T-helper 2 cell treated with Interferon-gamma antibody and Interleukin-4, amounts not matched to agents 5 μg/mL and 100 μg/mL, for 36 hours (primary cell): ENCODE measurements at regions not wholly inside any gene's neighbourhood (a gene's known extent, or its start where the extent isn't known, plus 50 kb on each side); places are given as distances from the start of the nearest gene placed in this dataset.

ENCODE experiments used
- DNase-seq: peaks from one replicate; pipeline ENCODE4 v3.0.0; 2021; ENCODE audit warnings: low spot score
- H3K27ac Mint-ChIP-seq: one replicate; pipeline ENCODE4 v1.8.0; 2021; ENCODE audit warnings: mild to moderate bottlenecking, mixed read lengths
- H3K27me3 Mint-ChIP-seq: one replicate; pipeline ENCODE4 v1.8.0; 2021; ENCODE audit warnings: low read depth, mixed read lengths
- H3K36me3 Mint-ChIP-seq: one replicate; pipeline ENCODE4 v1.8.0; 2021; ENCODE audit warnings: low read depth, mixed read lengths
- H3K4me1 Mint-ChIP-seq: one replicate; pipeline ENCODE4 v1.8.0; 2021; ENCODE audit warnings: low read depth, mixed read lengths
- H3K4me3 Mint-ChIP-seq: one replicate; pipeline ENCODE4 v1.8.0; 2022; ENCODE audit warnings: mild to moderate bottlenecking, moderate library complexity, mixed read lengths
- H3K9me3 Mint-ChIP-seq: one replicate; pipeline ENCODE4 v1.8.0; 2021; ENCODE audit warnings: mixed read lengths

- DNase-seq = no peak
- no peaks in the 10 kb centered on the region for H3K4me1 Mint-ChIP-seq
- H3K27ac Mint-ChIP-seq = no peak overlapping the region
- no peaks in the 10 kb centered on the region for H3K27me3 Mint-ChIP-seq
- H3K4me3 Mint-ChIP-seq = no peak overlapping the region
- H3K9me3 Mint-ChIP-seq = no peaks in the 10 kb centered on the region
- H3K36me3 Mint-ChIP-seq = no peaks in the 10 kb centered on the region
These were observed 229.8 kb upstream of the TEX13C start for GRCh38 chrX:125089761-125090445.

GRCh38 chrX:125093852-125094251 lies 225.8 kb upstream of the TEX13C start:
- no peak overlapping the region for H3K4me3 Mint-ChIP-seq
- no peaks in the 10 kb centered on the region for H3K9me3 Mint-ChIP-seq
- H3K27ac Mint-ChIP-seq = no peak overlapping the region
- H3K36me3 Mint-ChIP-seq = no peaks in the 10 kb centered on the region
- no peak for DNase-seq
- H3K4me1 Mint-ChIP-seq = no peaks in the 10 kb centered on the region
- no peaks in the 10 kb centered on the region for H3K27me3 Mint-ChIP-seq

- no peak for DNase-seq
- Mint-ChIP-seq H3K4me3 (no peak overlapping the region), H3K27ac (no peak overlapping the region), H3K9me3 (no peaks in the 10 kb centered on the region), H3K36me3 (no peaks in the 10 kb centered on the region), H3K4me1 (no peaks in the 10 kb centered on the region), H3K27me3 (no peaks in the 10 kb centered on the region)
These were observed 224.8 kb upstream of the TEX13C start for GRCh38 chrX:125094901-125095300.

GRCh38 chrX:125096469-125096868 lies 223.2 kb upstream of the TEX13C start:
- Mint-ChIP-seq H3K9me3 (no peaks in the 10 kb centered on the region), H3K36me3 (no peaks in the 10 kb centered on the region), H3K4me3 (no peak overlapping the region), H3K27me3 (no peaks in the 10 kb centered on the region), H3K27ac (no peak overlapping the region), H3K4me1 (no peaks in the 10 kb centered on the region)
- no peak for DNase-seq

GRCh38 chrX:125096870-125097269 lies 222.8 kb upstream of the TEX13C start:
- Mint-ChIP-seq H3K27me3 (no peaks in the 10 kb centered on the region), H3K9me3 (no peaks in the 10 kb centered on the region), H3K4me1 (no peaks in the 10 kb centered on the region), H3K4me3 (no peak overlapping the region), H3K36me3 (no peaks in the 10 kb centered on the region), H3K27ac (no peak overlapping the region)
- no peak for DNase-seq

DNA sequence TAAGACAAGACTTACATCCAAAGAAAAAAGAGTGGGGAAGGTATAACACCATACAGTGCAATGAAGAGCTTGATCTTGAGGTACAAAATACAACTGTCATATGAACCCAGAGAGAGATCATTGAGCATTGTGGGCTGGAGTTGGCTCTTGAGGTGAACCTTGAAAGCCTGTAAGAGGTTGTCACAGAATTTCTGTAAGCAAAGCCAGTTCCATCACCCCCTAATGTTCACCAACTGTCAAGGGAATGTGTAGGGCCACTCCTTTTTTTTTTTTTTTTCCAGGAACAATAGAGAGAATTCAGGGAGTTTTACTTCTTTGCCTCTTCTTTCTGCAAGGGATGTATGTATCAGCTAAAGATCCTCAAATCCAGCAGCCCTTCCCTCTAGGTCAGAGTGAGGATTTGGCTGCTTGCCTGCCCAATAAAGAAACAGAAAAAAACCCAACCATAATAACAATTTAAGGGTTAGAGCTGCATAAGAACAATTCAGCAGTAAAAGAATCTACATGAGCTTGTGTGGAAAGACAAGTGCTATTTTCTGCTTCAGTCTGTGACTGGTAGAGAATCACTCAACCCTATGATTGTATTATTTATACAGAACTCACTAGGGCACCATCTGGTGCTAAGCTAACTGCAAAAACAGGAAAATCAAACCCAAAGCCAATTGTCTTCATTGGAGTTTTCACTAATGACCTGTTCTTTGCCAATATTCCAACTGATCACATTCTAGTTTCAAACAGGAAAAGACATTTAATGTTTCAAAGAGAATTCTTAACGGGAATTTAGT lies 217.5 kb upstream of the TEX13C start:
- DNase-seq = no peak
- no peak overlapping the region for H3K27ac Mint-ChIP-seq
- H3K4me3 Mint-ChIP-seq = no peak overlapping the region
- no peaks in the 10 kb centered on the region for H3K9me3 Mint-ChIP-seq
- H3K27me3 Mint-ChIP-seq = no peaks in the 10 kb centered on the region
- H3K36me3 Mint-ChIP-seq = no peaks in the 10 kb centered on the region
- H3K4me1 Mint-ChIP-seq = no peaks in the 10 kb centered on the region

DNA sequence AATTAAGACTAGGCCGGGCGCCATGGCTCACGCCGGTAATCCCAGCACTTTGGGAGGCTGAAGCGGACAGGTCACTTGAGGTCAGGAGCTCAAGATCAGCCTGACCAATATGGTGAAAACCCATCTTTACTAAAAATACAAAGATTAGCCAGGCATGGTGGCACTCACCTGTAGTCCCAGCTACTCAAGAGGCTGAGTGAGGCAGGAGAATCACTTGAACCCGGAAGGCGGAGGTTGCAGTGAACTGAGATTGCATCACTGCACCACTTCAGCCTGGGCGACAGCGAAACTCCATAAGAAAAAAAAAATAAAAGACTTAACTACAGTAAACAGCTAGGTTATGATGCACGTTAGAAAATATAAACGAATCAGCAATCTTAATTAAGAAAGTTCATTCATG lies 216.0 kb upstream of the TEX13C start:
- no peaks in the 10 kb centered on the region for H3K36me3 Mint-ChIP-seq
- no peaks in the 10 kb centered on the region for H3K4me1 Mint-ChIP-seq
- no peaks in the 10 kb centered on the region for H3K9me3 Mint-ChIP-seq
- H3K4me3 Mint-ChIP-seq = no peak overlapping the region
- no peak for DNase-seq
- H3K27ac Mint-ChIP-seq = no peak overlapping the region
- H3K27me3 Mint-ChIP-seq = no peaks in the 10 kb centered on the region

DNA sequence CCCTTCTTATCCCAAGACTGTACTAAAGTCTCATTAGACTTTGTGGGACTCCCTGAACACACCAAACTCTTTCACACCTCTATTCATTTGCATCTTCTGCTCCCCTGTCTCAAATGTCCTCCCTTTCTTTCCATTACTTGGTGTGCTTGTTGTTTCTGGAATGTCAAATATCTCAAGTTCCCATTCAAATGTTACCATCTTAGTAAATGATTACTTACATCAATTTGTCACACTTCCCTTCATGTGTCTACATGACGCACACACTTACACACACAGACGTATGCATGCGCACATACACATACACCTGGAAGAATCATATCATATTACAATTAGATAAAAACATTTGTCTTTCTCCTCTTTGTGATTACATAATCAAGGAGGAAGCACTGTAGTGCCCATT lies 210.8 kb upstream of the TEX13C start:
- no peaks in the 10 kb centered on the region for H3K27me3 Mint-ChIP-seq
- H3K27ac Mint-ChIP-seq = no peak overlapping the region
- H3K4me1 Mint-ChIP-seq = no peaks in the 10 kb centered on the region
- H3K36me3 Mint-ChIP-seq = no peaks in the 10 kb centered on the region
- H3K9me3 Mint-ChIP-seq = no peaks in the 10 kb centered on the region
- no peak overlapping the region for H3K4me3 Mint-ChIP-seq
- no peak for DNase-seq

- no peak for DNase-seq
- no peaks in the 10 kb centered on the region for H3K4me1 Mint-ChIP-seq
- H3K27me3 Mint-ChIP-seq = no peaks in the 10 kb centered on the region
- H3K4me3 Mint-ChIP-seq = no peak overlapping the region
- peaks cover 5% of the 10 kb centered on the region for H3K9me3 Mint-ChIP-seq
- H3K36me3 Mint-ChIP-seq = no peaks in the 10 kb centered on the region
- H3K27ac Mint-ChIP-seq = no peak overlapping the region
These were observed 188.5 kb upstream of the TEX13C start for GRCh38 chrX:125131164-125131563.

- H3K27ac Mint-ChIP-seq = no peak overlapping the region
- no peaks in the 10 kb centered on the region for H3K36me3 Mint-ChIP-seq
- no peak for DNase-seq
- H3K9me3 Mint-ChIP-seq = peaks cover 5% of the 10 kb centered on the region
- no peaks in the 10 kb centered on the region for H3K4me1 Mint-ChIP-seq
- H3K4me3 Mint-ChIP-seq = no peak overlapping the region
- H3K27me3 Mint-ChIP-seq = no peaks in the 10 kb centered on the region
These were observed 187.4 kb upstream of the TEX13C start for GRCh38 chrX:125132274-125132673.

DNA sequence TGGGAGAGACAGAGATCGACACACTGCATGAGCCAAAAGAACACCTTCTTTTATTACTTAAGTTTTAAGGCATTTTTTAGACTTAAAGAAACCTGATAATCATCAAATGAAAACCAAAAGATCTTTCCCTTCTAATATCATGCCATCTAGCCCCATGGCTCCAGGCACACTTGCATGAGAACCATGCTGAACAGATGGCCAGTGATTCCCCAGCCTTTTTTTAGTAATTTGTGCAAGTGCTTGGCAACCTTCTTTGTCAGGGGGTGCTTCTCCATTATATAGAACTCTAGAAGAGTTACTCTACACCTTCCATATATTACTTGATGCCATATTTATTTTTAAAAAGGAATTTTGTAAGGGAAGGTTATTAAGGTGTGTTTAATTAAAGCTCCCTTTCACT lies 182.2 kb upstream of the TEX13C start:
- Mint-ChIP-seq H3K9me3 (no peaks in the 10 kb centered on the region), H3K4me1 (no peaks in the 10 kb centered on the region), H3K4me3 (no peak overlapping the region), H3K27me3 (no peaks in the 10 kb centered on the region), H3K36me3 (no peaks in the 10 kb centered on the region), H3K27ac (no peak overlapping the region)
- DNase-seq = no peak

GRCh38 chrX:125150231-125150630 lies 169.4 kb upstream of the TEX13C start:
- Mint-ChIP-seq H3K27me3 (no peaks in the 10 kb centered on the region), H3K4me1 (no peaks in the 10 kb centered on the region), H3K36me3 (no peaks in the 10 kb centered on the region), H3K9me3 (no peaks in the 10 kb centered on the region), H3K27ac (no peak overlapping the region), H3K4me3 (no peak overlapping the region)
- no peak for DNase-seq

- no peak overlapping the region for H3K4me3 Mint-ChIP-seq
- H3K9me3 Mint-ChIP-seq = no peaks in the 10 kb centered on the region
- DNase-seq = no peak
- H3K4me1 Mint-ChIP-seq = no peaks in the 10 kb centered on the region
- no peak overlapping the region for H3K27ac Mint-ChIP-seq
- H3K27me3 Mint-ChIP-seq = no peaks in the 10 kb centered on the region
- H3K36me3 Mint-ChIP-seq = no peaks in the 10 kb centered on the region
These were observed 168.5 kb upstream of the TEX13C start for GRCh38 chrX:125151146-125151545.

GRCh38 chrX:125152011-125152410 lies 167.7 kb upstream of the TEX13C start:
- Mint-ChIP-seq H3K9me3 (no peaks in the 10 kb centered on the region), H3K36me3 (no peaks in the 10 kb centered on the region), H3K27ac (no peak overlapping the region), H3K27me3 (no peaks in the 10 kb centered on the region), H3K4me1 (no peaks in the 10 kb centered on the region), H3K4me3 (no peak overlapping the region)
- no peak for DNase-seq

DNA sequence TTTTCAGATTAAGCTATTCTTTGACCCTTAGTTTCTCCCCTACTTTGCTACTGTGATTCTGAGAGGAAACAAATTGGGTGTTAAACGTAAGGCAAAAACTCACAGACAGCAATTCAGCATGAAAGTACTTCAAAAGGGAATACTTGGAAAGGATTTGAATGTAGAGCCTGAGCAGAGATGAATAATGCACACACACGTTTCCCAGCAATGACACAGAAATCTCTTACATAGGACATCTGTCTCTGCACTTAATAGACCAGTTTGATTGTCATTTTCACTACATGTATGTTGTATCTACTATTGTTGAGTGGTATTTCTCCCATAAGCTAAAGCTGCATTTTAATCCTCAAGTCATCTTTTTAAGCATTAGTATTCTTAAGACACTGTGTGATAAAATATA lies 166.1 kb upstream of the TEX13C start:
- no peaks in the 10 kb centered on the region for H3K36me3 Mint-ChIP-seq
- no peaks in the 10 kb centered on the region for H3K27me3 Mint-ChIP-seq
- H3K4me1 Mint-ChIP-seq = no peaks in the 10 kb centered on the region
- no peak overlapping the region for H3K27ac Mint-ChIP-seq
- no peak for DNase-seq
- H3K9me3 Mint-ChIP-seq = no peaks in the 10 kb centered on the region
- no peak overlapping the region for H3K4me3 Mint-ChIP-seq
